ENCODE measurements at regions not wholly inside any gene's neighbourhood (a gene's known extent, or its start where the extent isn't known, plus 50 kb on each side); places are given as distances from the start of the nearest gene placed in this dataset.

DNA sequence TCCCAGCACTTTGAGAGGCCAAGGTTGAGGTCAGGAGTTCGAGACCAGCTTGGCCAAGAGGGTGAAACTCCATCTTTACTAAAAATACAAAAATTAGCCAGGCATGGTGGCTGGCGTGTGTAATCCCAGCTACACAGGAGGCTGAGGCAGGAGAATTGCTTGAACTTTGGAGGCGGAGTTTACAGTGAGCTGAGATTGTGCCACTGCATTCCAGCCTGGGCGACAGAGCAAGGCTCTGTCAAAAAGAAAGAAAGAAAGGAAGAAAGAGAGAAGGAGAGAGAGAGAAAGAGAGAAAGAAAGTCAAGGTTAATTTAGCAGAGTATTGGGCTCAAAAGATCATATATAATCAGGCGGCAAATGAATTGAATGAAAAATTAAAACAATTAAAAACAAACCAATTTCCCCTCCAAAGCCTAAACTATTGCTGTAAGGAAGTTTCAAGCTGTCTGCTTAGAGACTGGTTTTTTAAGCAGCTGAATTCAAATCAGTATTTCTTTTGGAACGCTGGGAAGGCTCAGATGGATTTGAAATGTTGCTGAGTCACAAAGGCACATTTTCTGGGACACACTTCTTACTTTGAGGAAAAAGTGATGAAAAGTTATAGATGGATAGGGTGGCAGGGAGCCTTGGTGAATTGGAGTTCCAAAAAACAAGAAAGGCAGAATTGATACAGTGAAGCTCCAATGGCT, 81.3 kb upstream of the BHLHE40 start:
- TF ChIP-seq, protein P1, sequence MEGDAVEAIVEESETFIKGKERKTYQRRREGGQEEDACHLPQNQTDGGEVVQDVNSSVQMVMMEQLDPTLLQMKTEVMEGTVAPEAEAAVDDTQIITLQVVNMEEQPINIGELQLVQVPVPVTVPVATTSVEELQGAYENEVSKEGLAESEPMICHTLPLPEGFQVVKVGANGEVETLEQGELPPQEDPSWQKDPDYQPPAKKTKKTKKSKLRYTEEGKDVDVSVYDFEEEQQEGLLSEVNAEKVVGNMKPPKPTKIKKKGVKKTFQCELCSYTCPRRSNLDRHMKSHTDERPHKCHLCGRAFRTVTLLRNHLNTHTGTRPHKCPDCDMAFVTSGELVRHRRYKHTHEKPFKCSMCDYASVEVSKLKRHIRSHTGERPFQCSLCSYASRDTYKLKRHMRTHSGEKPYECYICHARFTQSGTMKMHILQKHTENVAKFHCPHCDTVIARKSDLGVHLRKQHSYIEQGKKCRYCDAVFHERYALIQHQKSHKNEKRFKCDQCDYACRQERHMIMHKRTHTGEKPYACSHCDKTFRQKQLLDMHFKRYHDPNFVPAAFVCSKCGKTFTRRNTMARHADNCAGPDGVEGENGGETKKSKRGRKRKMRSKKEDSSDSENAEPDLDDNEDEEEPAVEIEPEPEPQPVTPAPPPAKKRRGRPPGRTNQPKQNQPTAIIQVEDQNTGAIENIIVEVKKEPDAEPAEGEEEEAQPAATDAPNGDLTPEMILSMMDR (IDR thresholded peaks at IDR 0.05), result no peak
- H3K27ac Mint-ChIP-seq (ENCODE audit: unreplicated experiment), result peak overlapping the region; percentile 76
- H3K36me3 Mint-ChIP-seq (ENCODE audit: unreplicated experiment), result no peaks in the 10 kb centered on the region
- peaks cover 14% of the 10 kb centered on the region for H3K4me1 Mint-ChIP-seq (ENCODE audit: unreplicated experiment)
- H3K9me3 Mint-ChIP-seq (ENCODE audit: unreplicated experiment), result no peaks in the 10 kb centered on the region
- DNase-seq (ENCODE audit: extremely low spot score, unreplicated experiment), result no peak
- H3K27me3 Mint-ChIP-seq (ENCODE audit: unreplicated experiment), result no peaks in the 10 kb centered on the region
- H3K4me3 Mint-ChIP-seq (ENCODE audit: unreplicated experiment), result no peak overlapping the region

DNA sequence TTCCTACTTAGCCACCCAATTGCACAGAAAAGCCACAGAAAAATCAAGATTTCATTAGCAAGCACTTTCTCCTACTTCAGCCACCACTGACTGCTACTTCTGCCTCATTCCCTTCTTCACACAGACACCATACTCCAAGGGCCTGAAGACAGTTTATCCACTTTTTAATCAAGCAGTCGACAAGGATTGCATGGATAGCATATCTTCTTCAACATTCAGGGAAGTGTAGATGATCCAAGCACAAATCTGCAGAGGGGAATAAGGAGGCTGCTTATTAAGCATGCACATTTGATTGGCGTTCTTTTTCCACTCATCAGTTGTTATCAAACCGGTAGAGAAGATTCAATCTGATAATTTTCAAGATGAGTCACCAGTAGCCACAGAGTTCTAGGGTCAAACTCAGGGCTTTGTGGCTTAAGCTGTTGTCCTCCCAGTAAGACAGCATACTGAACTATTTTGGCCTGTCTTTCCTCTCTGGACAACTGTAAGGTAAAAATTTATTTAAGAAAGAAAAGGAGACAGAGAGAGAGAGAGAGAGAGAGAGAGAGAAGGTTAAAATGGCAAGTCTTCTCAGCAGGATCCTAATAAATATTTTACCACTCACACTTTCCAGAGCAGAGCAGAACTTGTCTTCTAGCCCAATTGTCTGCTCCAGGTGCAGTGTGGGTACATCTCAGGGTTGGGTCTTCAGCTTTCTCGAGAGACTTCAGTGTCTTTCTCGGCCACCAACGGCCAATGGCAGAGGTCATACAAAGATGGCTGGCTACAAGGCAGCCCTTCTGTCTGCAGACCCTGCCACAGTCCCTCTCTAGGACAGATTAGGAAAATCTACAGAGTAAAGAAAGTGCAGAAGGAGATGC, 80.6 kb upstream of the BHLHE40 start:
- Mint-ChIP-seq H3K27me3 (ENCODE audit: unreplicated experiment) (no peaks in the 10 kb centered on the region), H3K36me3 (ENCODE audit: unreplicated experiment) (no peaks in the 10 kb centered on the region), H3K4me1 (ENCODE audit: unreplicated experiment) (peaks cover 14% of the 10 kb centered on the region), H3K27ac (ENCODE audit: unreplicated experiment) (peak overlapping the region; percentile 76), H3K4me3 (ENCODE audit: unreplicated experiment) (no peak overlapping the region), H3K9me3 (ENCODE audit: unreplicated experiment) (no peaks in the 10 kb centered on the region)
- no peak for DNase-seq (ENCODE audit: extremely low spot score, unreplicated experiment)
- TF ChIP-seq, protein P1 (IDR thresholded peaks at IDR 0.05), result no peak

DNA sequence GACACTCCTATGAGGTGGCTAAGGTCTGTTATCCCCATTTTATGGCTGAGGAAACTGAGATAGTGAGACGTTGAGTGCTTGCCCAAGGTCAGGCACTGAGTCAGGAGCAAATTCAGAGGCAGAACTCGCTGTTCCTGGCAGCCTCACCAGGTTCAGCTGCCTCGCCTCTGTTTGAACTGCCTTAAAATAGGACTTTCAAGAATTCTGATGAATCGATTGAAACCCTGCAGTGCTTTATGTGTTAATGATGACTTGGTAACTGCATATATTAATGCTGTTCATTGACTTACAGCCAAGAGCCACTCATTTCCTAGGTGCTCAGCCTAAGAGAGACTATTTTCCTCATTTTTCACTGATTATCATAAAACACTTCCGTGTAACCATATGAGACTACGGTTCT, 79.5 kb upstream of the BHLHE40 start:
- Mint-ChIP-seq H3K4me3 (ENCODE audit: unreplicated experiment) (no peak overlapping the region), H3K36me3 (ENCODE audit: unreplicated experiment) (no peaks in the 10 kb centered on the region), H3K27me3 (ENCODE audit: unreplicated experiment) (no peaks in the 10 kb centered on the region), H3K27ac (ENCODE audit: unreplicated experiment) (no peak overlapping the region), H3K4me1 (ENCODE audit: unreplicated experiment) (peaks cover 18% of the 10 kb centered on the region), H3K9me3 (ENCODE audit: unreplicated experiment) (no peaks in the 10 kb centered on the region)
- TF ChIP-seq, protein P1 (IDR thresholded peaks at IDR 0.05), result no peak
- no peak for DNase-seq (ENCODE audit: extremely low spot score, unreplicated experiment)

DNA sequence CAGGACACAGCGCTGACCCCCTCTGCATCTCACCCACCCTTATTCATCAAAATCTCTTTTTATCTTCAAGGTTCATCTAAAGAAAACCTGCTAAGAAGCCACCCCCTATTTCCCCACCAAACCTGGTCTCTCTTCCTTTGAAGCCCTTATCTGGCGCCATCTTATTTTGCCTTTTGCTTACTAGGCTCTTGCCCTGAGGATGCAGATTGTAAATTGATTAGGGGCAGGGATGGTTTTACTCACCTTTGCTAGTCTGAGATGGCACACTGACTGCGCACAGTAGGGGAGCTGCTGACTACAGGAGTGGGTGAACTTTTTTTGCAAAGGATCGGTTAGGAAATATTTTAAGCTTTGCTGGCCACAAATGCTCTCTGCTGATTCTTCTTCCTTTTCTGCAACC, 78.9 kb upstream of the BHLHE40 start:
- Mint-ChIP-seq H3K9me3 (ENCODE audit: unreplicated experiment) (no peaks in the 10 kb centered on the region), H3K4me1 (ENCODE audit: unreplicated experiment) (peaks cover 24% of the 10 kb centered on the region), H3K36me3 (ENCODE audit: unreplicated experiment) (no peaks in the 10 kb centered on the region), H3K27ac (ENCODE audit: unreplicated experiment) (no peak overlapping the region), H3K27me3 (ENCODE audit: unreplicated experiment) (no peaks in the 10 kb centered on the region), H3K4me3 (ENCODE audit: unreplicated experiment) (no peak overlapping the region)
- TF ChIP-seq, protein P1 (IDR thresholded peaks at IDR 0.05), result no peak
- DNase-seq (ENCODE audit: extremely low spot score, unreplicated experiment), result no peak

Data from osteocyte (in vitro differentiated cells).